ENCODE measurements at regions not wholly inside any gene's neighbourhood (a gene's known extent, or its start where the extent isn't known, plus 50 kb on each side); places are given as distances from the start of the nearest gene placed in this dataset.
"Not testable (repeated sequence)": the region's sequence is repeated elsewhere in the genome, so short reads cannot be mapped to it uniquely, and the experiment has no call there.

GRCh38 chr22:11028180-11028579 is 4499.8 kb upstream of the OR11H1 start:
- not testable (repeated sequence) for TF ChIP-seq EGR1 (IDR thresholded peaks at IDR 0.05; ENCODE audit: borderline replicate concordance, low read depth, low read length); CTCF (IDR thresholded peaks at IDR 0.05; ENCODE audit: control extremely low read depth in 1 of 3, insufficient read depth in 1 of 3, low read depth in 1 of 3, low read length in 3 of 3); ATF3 (IDR thresholded peaks at IDR 0.05; ENCODE audit: insufficient read depth, low read depth, low read length)
